ENCODE measurements at regions not wholly inside any gene's neighbourhood (a gene's known extent, or its start where the extent isn't known, plus 50 kb on each side); places are given as distances from the start of the nearest gene placed in this dataset.

DNA sequence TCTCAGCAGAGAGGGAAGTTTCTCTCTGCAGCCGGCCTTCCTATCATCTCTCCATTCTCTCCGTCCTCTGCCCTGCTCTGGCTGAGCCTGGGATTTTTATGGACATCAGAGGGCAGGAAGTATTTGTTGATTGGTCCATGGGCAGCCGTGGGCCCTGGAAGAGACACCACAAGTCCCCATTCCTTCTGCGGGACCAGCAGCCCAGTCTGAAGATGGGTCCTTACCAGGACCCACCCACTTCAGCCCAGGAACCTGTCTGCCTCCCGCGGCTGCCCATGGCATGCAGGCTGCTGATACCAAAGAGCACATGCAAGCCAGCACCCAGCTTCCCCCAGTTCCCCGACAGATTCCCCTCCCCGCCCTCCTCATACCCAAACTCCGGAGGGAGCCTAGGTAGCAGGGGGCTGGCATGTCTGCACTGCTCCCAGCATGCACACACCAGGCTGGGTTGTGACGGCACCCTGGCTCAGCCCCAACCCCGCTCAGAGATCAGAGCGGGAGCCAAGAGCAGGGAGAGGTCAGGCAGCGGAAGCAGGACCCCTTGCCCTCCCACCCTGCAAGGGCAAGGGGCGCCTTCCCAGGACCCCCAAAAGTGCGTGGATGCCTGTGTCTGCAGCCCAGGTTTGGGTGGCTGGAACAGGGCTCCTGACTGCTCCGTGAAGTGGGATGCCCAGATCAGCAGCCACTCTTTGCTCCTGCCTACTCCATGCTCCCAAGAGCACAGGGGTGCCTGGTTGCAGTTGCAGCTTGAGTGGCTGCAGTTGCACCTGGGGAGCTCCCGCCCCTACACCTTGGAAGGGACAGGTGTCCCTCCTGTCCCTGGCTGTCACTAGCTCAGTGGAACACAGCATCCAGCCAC lies 538.6 kb upstream of the POT1 start:
- H3K9me3 Mint-ChIP-seq: no peaks in the 10 kb centered on the region; the same call in 2 of the 3 replicates
- H3K36me3 Mint-ChIP-seq (ENCODE audit: low read depth): no peaks in the 10 kb centered on the region
- no peak overlapping the region for H3K27ac Mint-ChIP-seq
- H3K9me2 ChIP-seq (ENCODE audit: insufficient read depth): no peaks in the 10 kb centered on the region
- no peak overlapping the region; the same call in 1 of the 2 replicates for H2AFZ ChIP-seq
- no peaks in the 10 kb centered on the region for H3K27me3 ChIP-seq (ENCODE audit: insufficient read depth)
- TF ChIP-seq, protein P1, sequence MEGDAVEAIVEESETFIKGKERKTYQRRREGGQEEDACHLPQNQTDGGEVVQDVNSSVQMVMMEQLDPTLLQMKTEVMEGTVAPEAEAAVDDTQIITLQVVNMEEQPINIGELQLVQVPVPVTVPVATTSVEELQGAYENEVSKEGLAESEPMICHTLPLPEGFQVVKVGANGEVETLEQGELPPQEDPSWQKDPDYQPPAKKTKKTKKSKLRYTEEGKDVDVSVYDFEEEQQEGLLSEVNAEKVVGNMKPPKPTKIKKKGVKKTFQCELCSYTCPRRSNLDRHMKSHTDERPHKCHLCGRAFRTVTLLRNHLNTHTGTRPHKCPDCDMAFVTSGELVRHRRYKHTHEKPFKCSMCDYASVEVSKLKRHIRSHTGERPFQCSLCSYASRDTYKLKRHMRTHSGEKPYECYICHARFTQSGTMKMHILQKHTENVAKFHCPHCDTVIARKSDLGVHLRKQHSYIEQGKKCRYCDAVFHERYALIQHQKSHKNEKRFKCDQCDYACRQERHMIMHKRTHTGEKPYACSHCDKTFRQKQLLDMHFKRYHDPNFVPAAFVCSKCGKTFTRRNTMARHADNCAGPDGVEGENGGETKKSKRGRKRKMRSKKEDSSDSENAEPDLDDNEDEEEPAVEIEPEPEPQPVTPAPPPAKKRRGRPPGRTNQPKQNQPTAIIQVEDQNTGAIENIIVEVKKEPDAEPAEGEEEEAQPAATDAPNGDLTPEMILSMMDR (conservative IDR thresholded peaks at IDR 0.05; ENCODE audit: low read depth in 2 of 2): no peak
- TF ChIP-seq EZH2phosphoT487 (IDR thresholded peaks at IDR 0.05; ENCODE audit: unreplicated experiment) (no peak), CREB1 (CRISPR knock-in tag; IDR thresholded peaks at IDR 0.05; ENCODE audit: low read depth) (no peak), EZH2 (IDR thresholded peaks at IDR 0.05; ENCODE audit: low read depth, unreplicated experiment) (no peak), STAT1 (IDR thresholded peaks at IDR 0.05; ENCODE audit: unreplicated experiment) (no peak), ZNF114 (CRISPR knock-in tag; IDR thresholded peaks at IDR 0.05) (no peak), JUNB (IDR thresholded peaks at IDR 0.05; ENCODE audit: unreplicated experiment) (no peak), ETS1 (IDR thresholded peaks at IDR 0.05) (no peak), ZNF331 (CRISPR knock-in tag; IDR thresholded peaks at IDR 0.05; ENCODE audit: low read depth) (no peak), NANOG (IDR thresholded peaks at IDR 0.05; ENCODE audit: borderline replicate concordance) (no peak), POLR2AphosphoS5 (IDR thresholded peaks at IDR 0.05; ENCODE audit: low read depth) (no peak)
- TF ChIP-seq, protein P2, sequence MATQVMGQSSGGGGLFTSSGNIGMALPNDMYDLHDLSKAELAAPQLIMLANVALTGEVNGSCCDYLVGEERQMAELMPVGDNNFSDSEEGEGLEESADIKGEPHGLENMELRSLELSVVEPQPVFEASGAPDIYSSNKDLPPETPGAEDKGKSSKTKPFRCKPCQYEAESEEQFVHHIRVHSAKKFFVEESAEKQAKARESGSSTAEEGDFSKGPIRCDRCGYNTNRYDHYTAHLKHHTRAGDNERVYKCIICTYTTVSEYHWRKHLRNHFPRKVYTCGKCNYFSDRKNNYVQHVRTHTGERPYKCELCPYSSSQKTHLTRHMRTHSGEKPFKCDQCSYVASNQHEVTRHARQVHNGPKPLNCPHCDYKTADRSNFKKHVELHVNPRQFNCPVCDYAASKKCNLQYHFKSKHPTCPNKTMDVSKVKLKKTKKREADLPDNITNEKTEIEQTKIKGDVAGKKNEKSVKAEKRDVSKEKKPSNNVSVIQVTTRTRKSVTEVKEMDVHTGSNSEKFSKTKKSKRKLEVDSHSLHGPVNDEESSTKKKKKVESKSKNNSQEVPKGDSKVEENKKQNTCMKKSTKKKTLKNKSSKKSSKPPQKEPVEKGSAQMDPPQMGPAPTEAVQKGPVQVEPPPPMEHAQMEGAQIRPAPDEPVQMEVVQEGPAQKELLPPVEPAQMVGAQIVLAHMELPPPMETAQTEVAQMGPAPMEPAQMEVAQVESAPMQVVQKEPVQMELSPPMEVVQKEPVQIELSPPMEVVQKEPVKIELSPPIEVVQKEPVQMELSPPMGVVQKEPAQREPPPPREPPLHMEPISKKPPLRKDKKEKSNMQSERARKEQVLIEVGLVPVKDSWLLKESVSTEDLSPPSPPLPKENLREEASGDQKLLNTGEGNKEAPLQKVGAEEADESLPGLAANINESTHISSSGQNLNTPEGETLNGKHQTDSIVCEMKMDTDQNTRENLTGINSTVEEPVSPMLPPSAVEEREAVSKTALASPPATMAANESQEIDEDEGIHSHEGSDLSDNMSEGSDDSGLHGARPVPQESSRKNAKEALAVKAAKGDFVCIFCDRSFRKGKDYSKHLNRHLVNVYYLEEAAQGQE (IDR thresholded peaks at IDR 0.05; ENCODE audit: unreplicated experiment): no peak
- TF ChIP-seq, protein P3, sequence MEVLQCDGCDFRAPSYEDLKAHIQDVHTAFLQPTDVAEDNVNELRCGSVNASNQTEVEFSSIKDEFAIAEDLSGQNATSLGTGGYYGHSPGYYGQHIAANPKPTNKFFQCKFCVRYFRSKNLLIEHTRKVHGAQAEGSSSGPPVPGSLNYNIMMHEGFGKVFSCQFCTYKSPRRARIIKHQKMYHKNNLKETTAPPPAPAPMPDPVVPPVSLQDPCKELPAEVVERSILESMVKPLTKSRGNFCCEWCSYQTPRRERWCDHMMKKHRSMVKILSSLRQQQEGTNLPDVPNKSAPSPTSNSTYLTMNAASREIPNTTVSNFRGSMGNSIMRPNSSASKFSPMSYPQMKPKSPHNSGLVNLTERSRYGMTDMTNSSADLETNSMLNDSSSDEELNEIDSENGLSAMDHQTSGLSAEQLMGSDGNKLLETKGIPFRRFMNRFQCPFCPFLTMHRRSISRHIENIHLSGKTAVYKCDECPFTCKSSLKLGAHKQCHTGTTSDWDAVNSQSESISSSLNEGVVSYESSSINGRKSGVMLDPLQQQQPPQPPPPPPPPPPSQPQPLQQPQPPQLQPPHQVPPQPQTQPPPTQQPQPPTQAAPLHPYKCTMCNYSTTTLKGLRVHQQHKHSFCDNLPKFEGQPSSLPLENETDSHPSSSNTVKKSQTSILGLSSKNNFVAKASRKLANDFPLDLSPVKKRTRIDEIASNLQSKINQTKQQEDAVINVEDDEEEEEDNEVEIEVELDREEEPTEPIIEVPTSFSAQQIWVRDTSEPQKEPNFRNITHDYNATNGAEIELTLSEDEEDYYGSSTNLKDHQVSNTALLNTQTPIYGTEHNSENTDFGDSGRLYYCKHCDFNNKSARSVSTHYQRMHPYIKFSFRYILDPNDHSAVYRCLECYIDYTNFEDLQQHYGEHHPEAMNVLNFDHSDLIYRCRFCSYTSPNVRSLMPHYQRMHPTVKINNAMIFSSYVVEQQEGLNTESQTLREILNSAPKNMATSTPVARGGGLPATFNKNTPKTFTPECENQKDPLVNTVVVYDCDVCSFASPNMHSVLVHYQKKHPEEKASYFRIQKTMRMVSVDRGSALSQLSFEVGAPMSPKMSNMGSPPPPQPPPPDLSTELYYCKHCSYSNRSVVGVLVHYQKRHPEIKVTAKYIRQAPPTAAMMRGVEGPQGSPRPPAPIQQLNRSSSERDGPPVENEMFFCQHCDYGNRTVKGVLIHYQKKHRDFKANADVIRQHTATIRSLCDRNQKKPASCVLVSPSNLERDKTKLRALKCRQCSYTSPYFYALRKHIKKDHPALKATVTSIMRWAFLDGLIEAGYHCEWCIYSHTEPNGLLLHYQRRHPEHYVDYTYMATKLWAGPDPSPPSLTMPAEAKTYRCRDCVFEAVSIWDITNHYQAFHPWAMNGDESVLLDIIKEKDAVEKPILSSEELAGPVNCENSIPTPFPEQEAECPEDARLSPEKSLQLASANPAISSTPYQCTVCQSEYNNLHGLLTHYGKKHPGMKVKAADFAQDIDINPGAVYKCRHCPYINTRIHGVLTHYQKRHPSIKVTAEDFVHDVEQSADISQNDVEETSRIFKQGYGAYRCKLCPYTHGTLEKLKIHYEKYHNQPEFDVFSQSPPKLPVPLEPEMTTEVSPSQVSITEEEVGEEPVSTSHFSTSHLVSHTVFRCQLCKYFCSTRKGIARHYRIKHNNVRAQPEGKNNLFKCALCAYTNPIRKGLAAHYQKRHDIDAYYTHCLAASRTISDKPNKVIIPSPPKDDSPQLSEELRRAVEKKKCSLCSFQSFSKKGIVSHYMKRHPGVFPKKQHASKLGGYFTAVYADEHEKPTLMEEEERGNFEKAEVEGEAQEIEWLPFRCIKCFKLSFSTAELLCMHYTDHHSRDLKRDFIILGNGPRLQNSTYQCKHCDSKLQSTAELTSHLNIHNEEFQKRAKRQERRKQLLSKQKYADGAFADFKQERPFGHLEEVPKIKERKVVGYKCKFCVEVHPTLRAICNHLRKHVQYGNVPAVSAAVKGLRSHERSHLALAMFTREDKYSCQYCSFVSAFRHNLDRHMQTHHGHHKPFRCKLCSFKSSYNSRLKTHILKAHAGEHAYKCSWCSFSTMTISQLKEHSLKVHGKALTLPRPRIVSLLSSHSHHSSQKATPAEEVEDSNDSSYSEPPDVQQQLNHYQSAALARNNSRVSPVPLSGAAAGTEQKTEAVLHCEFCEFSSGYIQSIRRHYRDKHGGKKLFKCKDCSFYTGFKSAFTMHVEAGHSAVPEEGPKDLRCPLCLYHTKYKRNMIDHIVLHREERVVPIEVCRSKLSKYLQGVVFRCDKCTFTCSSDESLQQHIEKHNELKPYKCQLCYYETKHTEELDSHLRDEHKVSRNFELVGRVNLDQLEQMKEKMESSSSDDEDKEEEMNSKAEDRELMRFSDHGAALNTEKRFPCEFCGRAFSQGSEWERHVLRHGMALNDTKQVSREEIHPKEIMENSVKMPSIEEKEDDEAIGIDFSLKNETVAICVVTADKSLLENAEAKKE (CRISPR knock-in tag; IDR thresholded peaks at IDR 0.05): no peak
- no peaks in the 10 kb centered on the region for H3K4me1 ChIP-seq (ENCODE audit: insufficient read depth)
- DNase-seq (ENCODE audit: low spot score): no peak
- no peak overlapping the region for H3K4me3 ChIP-seq
- no peak for ATAC-seq
- no peak overlapping the region for H3K4me3 Mint-ChIP-seq
- no peaks in the 10 kb centered on the region for H3F3A ChIP-seq (replicated peaks; ENCODE audit: low read depth)
- no peak overlapping the region for H3K27ac ChIP-seq (ENCODE audit: low read depth)
- H3K27me3 Mint-ChIP-seq (ENCODE audit: insufficient read depth, low read depth, poor library complexity): no peaks in the 10 kb centered on the region
- no peaks in the 10 kb centered on the region for H3K4me1 Mint-ChIP-seq
- H3K4me2 ChIP-seq: no peak overlapping the region
- no peaks in the 10 kb centered on the region for H3K36me3 ChIP-seq (ENCODE audit: insufficient read depth)
- H4K20me1 ChIP-seq (replicated peaks; ENCODE audit: insufficient read depth): no peaks in the 10 kb centered on the region
- H3K79me2 ChIP-seq (replicated peaks; ENCODE audit: insufficient read depth): no peaks in the 10 kb centered on the region

Data from GM23338 (cell line).